HepG2 (cell line): ENCODE measurements at regions not wholly inside any gene's neighbourhood (a gene's known extent, or its start where the extent isn't known, plus 50 kb on each side); places are given as distances from the start of the nearest gene placed in this dataset.

Source experiments
- ATAC-seq: fragments of 200-7000 bp; cut with Tn5 transposase; 3 replicates; pipeline ENCODE4 v1.9.1; 2020; ENCODE audit warnings: mild to moderate bottlenecking, moderate library complexity
- BruUV-seq: library from RNA; stranded (reverse); fragments of 400-500 nt; replicated peaks from 2 replicates; lab custom pipeline; 2021; lab: Mats Ljungman, UMichigan
- CTCF ChIA-PET: fragments of 300-600 bp; formaldehyde crosslinking; extraction: SDS; loops from one replicate; lab custom pipeline; 2021; ENCODE audit warnings: low total read pairs, inconsistent platforms, low intra/inter-chr PET ratio; lab: Yijun Ruan, JAX
- POLR2A ChIA-PET: fragments of 350-600 bp; sonication (Branson Sonifier 250); formaldehyde crosslinking; loops from one replicate; lab custom pipeline; 2020; ENCODE audit warnings: antibody characterized with exemption, inconsistent platforms; lab: Yijun Ruan, JAX
- DNase-seq: peaks from one replicate; pipeline ENCODE4 v3.0.0-alpha.2; 2015; ENCODE audit warnings: low spot score
- FAIRE-seq: peaks from 3 replicates; lab custom pipeline; 2011; peaks lifted over from hg19 to GRCh38; lab: Jason Lieb, UNC
- H2AFZ ChIP-seq: one replicate; pipeline ENCODE4 v1.6.1; 2011; ENCODE audit warnings: low read length, inconsistent platforms
- H3K27ac ChIP-seq: fragments of 300-600 bp; 3 replicates; pipeline ENCODE4 v1.8.0; 2011; ENCODE audit warnings: mixed run types, mild to moderate bottlenecking, mixed read lengths, low read length, inconsistent platforms; ENCODE audit not compliant: insufficient read depth; ENCODE audit errors: extremely low read length
- H3K27me3 ChIP-seq, 2 experiments: fragments of 200-600 bp in 1 of 2; 2 replicates in 1 of 2; 3 replicates in 1 of 2; pipeline versions ENCODE4 v1.6.0 to v1.8.0; 2011; ENCODE audit warnings: low read length in 2 of 2, mild to moderate bottlenecking in 2 of 2, moderate library complexity in 2 of 2, inconsistent platforms in 1 of 2; ENCODE audit not compliant: insufficient read depth in 2 of 2, control insufficient read depth in 1 of 2
- H3K36me3 ChIP-seq, 2 experiments: fragments of 200-600 bp in 1 of 2; replicated peaks in 1 of 2; 2 replicates in 1 of 2; 3 replicates in 1 of 2; pipeline versions ENCODE4 v1.5.1 to v1.8.0; 2011; ENCODE audit warnings: low read length in 2 of 2, inconsistent platforms in 1 of 2; ENCODE audit not compliant: insufficient read depth in 2 of 2, control insufficient read depth in 1 of 2
- H3K4me1 ChIP-seq: 2 replicates; pipeline ENCODE4 v1.5.1; 2012; ENCODE audit warnings: low read length, inconsistent platforms; ENCODE audit not compliant: insufficient read depth
- H3K4me2 ChIP-seq: 2 replicates; pipeline ENCODE4 v1.6.0; 2011; ENCODE audit warnings: low read depth, low read length, inconsistent platforms
- H3K4me3 ChIP-seq, 3 experiments: fragments of 200-600 bp in 1 of 3; sonication (generic), shearing (Covaris generic) in 1 of 3; replicated peaks in 1 of 3; 2 replicates each; pipeline ENCODE4 v1.5.1; 2011 to 2016; ENCODE audit warnings: low read length in 3 of 3, inconsistent platforms in 2 of 3, low read depth in 2 of 3, mild to moderate bottlenecking in 2 of 3, control low read depth in 1 of 3, mixed read lengths in 1 of 3; ENCODE audit not compliant: insufficient read depth in 1 of 3
- H3K79me2 ChIP-seq: one replicate; pipeline ENCODE4 v1.6.1; 2011; ENCODE audit warnings: low read length, inconsistent platforms; ENCODE audit not compliant: insufficient read depth
- H3K9ac ChIP-seq: 2 replicates; pipeline ENCODE4 v1.6.0; 2011; ENCODE audit warnings: mild to moderate bottlenecking, low read depth, low read length, inconsistent platforms; ENCODE audit not compliant: insufficient read depth
- H3K9me3 ChIP-seq: 2 replicates; pipeline ENCODE4 v1.5.1; 2012; ENCODE audit warnings: mild to moderate bottlenecking, low read length
- H4K20me1 ChIP-seq: 2 replicates; pipeline ENCODE4 v1.6.0; 2011; ENCODE audit warnings: inconsistent platforms, mild to moderate bottlenecking, low read length, moderate library complexity; ENCODE audit not compliant: insufficient read depth
- HMG20A ChIP-seq: IDR thresholded peaks from 2 replicates; pipeline ENCODE4 v1.6.1; 2016; ENCODE audit warnings: borderline replicate concordance
- PHF20 ChIP-seq: sonication (generic); formaldehyde crosslinking; IDR thresholded peaks from 2 replicates; pipeline ENCODE4 v1.5.0; 2020; ENCODE audit warnings: mild to moderate bottlenecking, missing genetic modification reagents
- RAD51 ChIP-seq: fragments of 450-650 bp; IDR thresholded peaks from 2 replicates; pipeline ENCODE4 v1.6.1; 2016; ENCODE audit warnings: borderline replicate concordance
- REL ChIP-seq: sonication (generic); formaldehyde crosslinking; conservative IDR thresholded peaks from 2 replicates; pipeline ENCODE4 v1.8.0; 2022; ENCODE audit warnings: mild to moderate bottlenecking, missing genetic modification reagents, moderate library complexity
- TAF15 ChIP-seq: fragments of 200-400 bp; formaldehyde crosslinking; IDR thresholded peaks from one replicate; pipeline ENCODE4 v1.6.1; 2018; ENCODE audit warnings: mild to moderate bottlenecking, low read depth, low read length; ENCODE audit not compliant: poor library complexity, severe bottlenecking
- TFDP1 ChIP-seq: IDR thresholded peaks from 2 replicates; pipeline ENCODE4 v1.6.1; 2016; ENCODE audit warnings: missing compliant biosample characterization, missing genetic modification reagents, borderline replicate concordance
- ZBTB21 ChIP-seq: sonication (generic); formaldehyde crosslinking; IDR thresholded peaks from 2 replicates; pipeline ENCODE4 v1.4.0; 2020; ENCODE audit warnings: missing genetic modification reagents
- ZBTB3 ChIP-seq: sonication (generic); formaldehyde crosslinking; IDR thresholded peaks from 2 replicates; pipeline ENCODE4 v1.4.0; 2020; ENCODE audit warnings: low read depth, mild to moderate bottlenecking, moderate library complexity, missing genetic modification reagents, borderline replicate concordance
- ZNF34 ChIP-seq: sonication (generic); formaldehyde crosslinking; IDR thresholded peaks from 2 replicates; pipeline ENCODE4 v1.4.0; 2020; ENCODE audit warnings: mild to moderate bottlenecking, missing genetic modification reagents, borderline replicate concordance
- ZNF432 ChIP-seq: sonication (generic); formaldehyde crosslinking; IDR thresholded peaks from 2 replicates; pipeline ENCODE4 v1.5.0; 2020; ENCODE audit warnings: missing genetic modification reagents, mild to moderate bottlenecking, borderline replicate concordance
- WGBS: methylation state at CpG from one replicate; pipeline ENCODE4 v1.1.6; 2017; ENCODE audit warnings: low lambda C conversion rate; 5-methylcytosine and 5-hydroxymethylcytosine counted together
- in situ Hi-C: cut with HindIII; loops from 2 replicates; pipeline ENCODE4 v1.10.0; 2017; ENCODE audit warnings: low pct_unique_long_range_greater_than_20kb; ENCODE audit not compliant: extremely low pct_ligation_motif_present
- intact Hi-C: fragments of 100-400 bp; cut with micrococcal nuclease; formaldehyde crosslinking; loops from one replicate; pipeline ENCODE4 v1.10.0; 2022; ENCODE audit not compliant: unreplicated experiment

- TF ChIP-seq TFDP1 (CRISPR knock-in tag), result no peak
- TF ChIP-seq ZNF34 (CRISPR knock-in tag), result no peak
- no peak for TF ChIP-seq ZNF432
- TF ChIP-seq REL (CRISPR knock-in tag), result no peak
- TF ChIP-seq, all 625 proteins: peak for 0
Observed at GRCh38 chr1:87584586-87584985, 255.9 kb downstream of the LMO4 start (continued).

- DNase-seq, result no peak
- no peaks in the 10 kb centered on the region for H3K79me2 ChIP-seq
- H3K9ac ChIP-seq, result no peak overlapping the region
- H3K4me1 ChIP-seq, result no peaks in the 10 kb centered on the region
- ATAC-seq, result no peak
- H4K20me1 ChIP-seq, result no peaks in the 10 kb centered on the region
- TF ChIP-seq ZBTB3 (CRISPR knock-in tag) (no peak), PHF20 (CRISPR knock-in tag) (no peak), TAF15 (no peak), RAD51 (no peak), HMG20A (no peak), ZBTB21 (CRISPR knock-in tag) (no peak)
- H3K27me3 ChIP-seq, result no peaks in the 10 kb centered on the region
- FAIRE-seq, result no peak
- H3K9me3 ChIP-seq, result no peaks in the 10 kb centered on the region
- in situ Hi-C loops (no loop called here), intact Hi-C loops (no loop called here)
- ChIA-PET POLR2A (no interaction called here), CTCF (no interaction called here)
- BruUV-seq, result no TSS peak
- H3K4me3 ChIP-seq, result no peak overlapping the region
- WGBS, result 11% methylated on average over 3 of the region's 3 CpGs
- no peak overlapping the region for H3K27ac ChIP-seq
- no peak overlapping the region for H3K4me2 ChIP-seq
- no peak overlapping the region for H2AFZ ChIP-seq
- H3K36me3 ChIP-seq, result no peaks in the 10 kb centered on the region
Observed at GRCh38 chr1:87586501-87586900, 257.8 kb downstream of the LMO4 start.
